DMS 273 (cell line): ENCODE measurements at regions not wholly inside any gene's neighbourhood (a gene's known extent, or its start where the extent isn't known, plus 50 kb on each side); places are given as distances from the start of the nearest gene placed in this dataset.

Experiments
- DNase-seq: peaks from one replicate; lab custom pipeline; 2025; ENCODE audit not compliant: unreplicated experiment; lab: John Stamatoyannopoulos, UW

- DNase-seq = no peak
Observed at GRCh38 chr3:31048143-31048542, 153.7 kb upstream of the GADL1 start.

GRCh38 chr3:31050296-31050695 lies 155.8 kb upstream of the GADL1 start:
- DNase-seq = no peak

- DNase-seq = no peak
Observed at GRCh38 chr3:31051226-31051625, 156.8 kb upstream of the GADL1 start.

- no peak for DNase-seq
Observed at GRCh38 chr3:31053299-31053698, 158.8 kb upstream of the GADL1 start.

GRCh38 chr3:31054032-31054431 lies 159.6 kb upstream of the GADL1 start:
- DNase-seq = no peak

GRCh38 chr3:31055757-31056156 lies 161.3 kb upstream of the GADL1 start:
- DNase-seq = no peak

- no peak for DNase-seq
Observed at GRCh38 chr3:31057891-31058290, 163.4 kb upstream of the GADL1 start.

GRCh38 chr3:31064021-31064420 lies 169.6 kb upstream of the GADL1 start:
- DNase-seq = peak; percentile 34

GRCh38 chr3:31065765-31066164 lies 171.3 kb upstream of the GADL1 start:
- no peak for DNase-seq

- DNase-seq = peak; percentile 74
Observed at GRCh38 chr3:31067004-31067403, 172.5 kb upstream of the GADL1 start.

GRCh38 chr3:31075471-31075870 lies 181.0 kb upstream of the GADL1 start:
- no peak for DNase-seq

GRCh38 chr3:31075876-31076275 lies 181.4 kb upstream of the GADL1 start:
- DNase-seq = no peak

GRCh38 chr3:31077021-31077601 lies 182.7 kb upstream of the GADL1 start:
- no peak for DNase-seq

GRCh38 chr3:31077826-31078225 lies 183.4 kb upstream of the GADL1 start:
- DNase-seq = no peak

GRCh38 chr3:31079689-31080088 lies 185.2 kb upstream of the GADL1 start:
- no peak for DNase-seq

GRCh38 chr3:31081018-31081662 lies 186.7 kb upstream of the GADL1 start:
- DNase-seq = no peak

GRCh38 chr3:31086148-31086547 lies 191.7 kb upstream of the GADL1 start:
- no peak for DNase-seq

GRCh38 chr3:31086698-31087097 lies 192.2 kb upstream of the GADL1 start:
- no peak for DNase-seq

- DNase-seq = no peak
Observed at GRCh38 chr3:31091748-31092147, 197.3 kb upstream of the GADL1 start.

GRCh38 chr3:31092748-31093589 lies 198.5 kb upstream of the GADL1 start:
- DNase-seq = no peak

- DNase-seq = no peak
Observed at GRCh38 chr3:31093606-31094005, 199.1 kb upstream of the GADL1 start.

GRCh38 chr3:31094048-31094447 lies 199.6 kb upstream of the GADL1 start:
- DNase-seq = no peak
